HG03439 (cell line): ENCODE measurements at regions not wholly inside any gene's neighbourhood (a gene's known extent, or its start where the extent isn't known, plus 50 kb on each side); places are given as distances from the start of the nearest gene placed in this dataset.

Source experiments
- ATAC-seq: cut with Tn5 transposase; IDR thresholded peaks from one replicate; pipeline ENCODE4 v1.9.1; 2021; ENCODE audit warnings: mild to moderate bottlenecking, moderate library complexity; ENCODE audit not compliant: unreplicated experiment

DNA sequence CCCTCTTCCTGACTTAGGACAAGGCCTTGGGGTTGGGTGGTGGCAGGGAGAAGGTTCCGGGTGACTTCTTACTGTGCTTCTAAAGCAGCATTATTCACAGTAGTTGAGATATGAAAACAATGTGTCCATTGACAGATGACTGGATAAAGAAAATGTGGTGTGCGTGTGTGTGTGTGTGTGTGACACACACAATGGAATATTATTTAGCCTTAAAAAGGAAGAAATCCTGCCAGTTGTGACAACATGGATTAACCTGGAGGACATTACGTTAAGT is 128.1 kb upstream of the RASGRP1 start:
- no peak for ATAC-seq

- ATAC-seq = no peak
These were observed 130.9 kb upstream of the RASGRP1 start for GRCh38 chr15:38695249-38696108.

- ATAC-seq = no peak
These were observed 131.6 kb upstream of the RASGRP1 start for GRCh38 chr15:38696109-38696727.

GRCh38 chr15:38696790-38697495 is 132.3 kb upstream of the RASGRP1 start:
- ATAC-seq = no peak

DNA sequence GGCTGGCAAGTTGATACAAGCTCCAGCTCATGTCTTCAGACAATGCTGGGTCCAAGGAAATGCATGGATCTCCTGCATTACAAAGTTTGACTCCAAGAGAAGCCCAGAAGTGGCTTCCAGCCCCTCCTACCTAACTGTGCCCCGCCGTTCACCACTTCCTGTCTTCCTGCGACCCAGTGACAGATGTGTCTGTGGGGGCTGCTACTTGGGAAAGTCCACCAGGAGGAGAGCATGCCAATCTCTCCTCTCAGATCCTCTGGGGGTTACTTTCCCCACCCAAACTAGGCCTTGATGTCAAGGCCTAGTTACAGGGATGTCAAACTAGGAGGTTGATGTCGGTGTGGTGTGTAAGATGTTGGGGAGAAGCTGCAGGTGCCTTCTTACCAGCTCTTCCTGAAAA is 133.6 kb upstream of the RASGRP1 start:
- ATAC-seq = no peak

DNA sequence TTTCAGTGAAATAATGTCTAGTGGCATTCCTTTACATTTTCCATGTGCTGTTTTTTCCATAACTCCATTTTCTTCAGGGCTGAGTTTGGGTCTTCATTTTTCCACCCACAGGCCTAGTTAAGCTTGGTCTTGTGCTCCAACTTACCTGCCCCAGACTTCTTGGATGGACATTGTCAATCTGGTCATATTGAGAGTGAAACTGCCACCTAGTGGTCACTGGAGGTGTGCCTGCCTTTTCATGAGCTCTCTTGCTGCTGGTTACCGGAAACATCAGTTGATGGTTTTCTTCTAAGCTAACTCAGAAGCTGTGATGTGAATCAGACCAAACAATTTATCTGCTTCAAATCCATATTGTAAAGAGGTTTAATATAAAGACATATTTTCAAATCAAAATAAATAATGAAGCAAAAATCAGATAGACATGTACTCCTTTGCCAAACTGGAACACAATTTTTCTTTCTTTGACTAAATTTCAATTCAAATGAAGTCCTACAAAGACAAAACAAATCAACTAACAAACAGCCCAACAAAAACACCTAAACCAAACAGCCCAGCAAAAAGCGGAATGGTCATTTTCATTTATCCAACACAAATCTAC is 135.1 kb upstream of the RASGRP1 start:
- peak; percentile 55 for ATAC-seq

GRCh38 chr15:38701149-38701548 is 136.5 kb upstream of the RASGRP1 start:
- ATAC-seq = no peak

- no peak for ATAC-seq
These were observed 137.7 kb upstream of the RASGRP1 start for GRCh38 chr15:38702178-38702912.

GRCh38 chr15:38705436-38706219 is 141.0 kb upstream of the RASGRP1 start:
- ATAC-seq = no peak

- ATAC-seq = no peak
These were observed 142.3 kb upstream of the RASGRP1 start for GRCh38 chr15:38706956-38707355.

GRCh38 chr15:38707802-38708671 is 143.4 kb upstream of the RASGRP1 start:
- peak; percentile 58 for ATAC-seq

- ATAC-seq = no peak
These were observed 144.1 kb upstream of the RASGRP1 start for GRCh38 chr15:38708672-38709180.

DNA sequence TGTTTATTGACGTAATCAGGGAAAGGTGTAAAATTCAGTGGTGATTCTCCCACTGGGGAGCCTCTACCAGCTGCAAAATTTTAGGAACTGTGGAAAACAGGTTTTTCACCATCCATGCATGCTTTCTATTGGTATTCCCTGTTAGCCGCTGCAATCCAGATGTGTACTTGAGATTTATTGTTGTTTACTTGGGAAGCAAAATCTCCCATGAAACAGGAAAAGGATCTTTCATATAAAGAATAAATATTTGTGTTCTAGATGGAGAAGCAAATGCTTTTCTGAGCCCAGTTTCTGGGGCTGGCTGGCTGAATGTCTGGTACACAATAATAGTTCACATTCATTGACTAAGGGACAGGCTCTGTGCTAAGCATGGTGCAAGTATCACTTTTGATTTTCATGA is 144.6 kb upstream of the RASGRP1 start:
- ATAC-seq = no peak

GRCh38 chr15:38714309-38715072 is 149.9 kb upstream of the RASGRP1 start:
- no peak for ATAC-seq

DNA sequence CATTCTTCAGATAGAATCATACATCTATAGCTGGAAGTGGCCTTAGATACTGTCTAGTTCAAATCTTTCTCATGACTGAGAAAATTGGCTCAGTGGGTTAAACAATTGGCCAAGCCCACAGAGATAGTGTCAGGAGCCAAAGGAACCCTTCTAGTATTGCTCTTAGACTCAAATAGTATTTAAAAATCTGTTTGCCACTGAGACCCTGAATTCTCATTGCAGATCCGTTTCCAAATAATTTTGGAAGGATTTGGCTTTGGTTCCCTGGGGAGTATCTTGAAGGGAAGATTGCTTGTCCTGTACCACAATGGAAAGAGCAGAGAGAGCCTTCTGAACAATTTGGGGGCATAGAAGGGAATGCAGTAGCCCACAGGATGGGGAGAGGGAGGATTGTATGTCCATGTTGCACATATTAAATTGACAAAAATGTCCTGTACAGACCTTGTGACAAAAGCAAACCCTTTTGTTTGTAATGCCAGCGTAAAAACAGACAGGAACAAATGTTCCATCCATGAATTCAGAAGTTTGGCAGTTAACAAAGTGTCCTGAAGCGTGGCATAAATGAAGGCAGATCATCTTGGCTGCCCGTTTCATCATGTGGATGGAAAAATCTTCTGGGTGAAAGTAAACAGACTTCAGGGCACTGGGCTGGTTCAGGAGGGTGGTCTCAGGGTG is 156.4 kb upstream of the RASGRP1 start:
- no peak for ATAC-seq

- no peak for ATAC-seq
These were observed 156.9 kb upstream of the RASGRP1 start for GRCh38 chr15:38721568-38721945.

DNA sequence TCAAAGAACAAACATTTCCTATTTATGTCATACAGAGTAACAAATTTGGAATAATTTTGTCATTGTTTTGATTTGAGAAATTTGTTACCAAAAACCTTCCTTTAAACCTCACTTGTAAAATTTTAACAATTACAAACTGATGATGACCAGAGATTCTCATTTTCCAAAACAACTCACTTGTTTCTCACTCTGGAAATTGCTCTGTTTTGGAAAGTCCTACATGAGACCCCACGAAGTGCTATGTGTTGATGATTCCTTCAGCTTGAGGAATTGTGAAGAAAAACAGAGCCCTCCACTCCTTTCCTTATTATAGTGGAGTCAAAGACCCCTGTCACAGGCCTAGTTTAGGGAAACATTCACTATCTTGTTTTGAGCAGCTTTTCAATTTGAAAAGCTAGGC is 157.6 kb upstream of the RASGRP1 start:
- ATAC-seq = no peak

- ATAC-seq = no peak
These were observed 160.2 kb upstream of the RASGRP1 start for GRCh38 chr15:38724827-38725226.
